Psoas muscle (tissue), 7 donors: ENCODE measurements at regions not wholly inside any gene's neighbourhood (a gene's known extent, or its start where the extent isn't known, plus 50 kb on each side); places are given as distances from the start of the nearest gene placed in this dataset.

Source experiments
- ATAC-seq, 4 donors: fragments of 200-7000 bp; cut with Tn5 transposase; one replicate each; pipeline ENCODE4 v1.9.1; 2020; ENCODE audit warnings: moderate library complexity in 3 of 4, mild to moderate bottlenecking in 2 of 4
- DNase-seq, 2 donors: peaks; one replicate each; pipeline ENCODE4 v3.0.0-alpha.2; 2020
- H3K27ac ChIP-seq: fragments of 200-600 bp; one replicate; pipeline ENCODE4 v1.8.0; 2022
- H3K27me3 ChIP-seq, 3 donors: fragments of 200-600 bp in 1 of 3; one replicate each; pipeline versions ENCODE4 v1.6.1 to v1.8.0; 2013 to 2022; ENCODE audit warnings: low read length in 2 of 3, mild to moderate bottlenecking in 2 of 3, moderate library complexity in 1 of 3; ENCODE audit not compliant: insufficient read depth in 3 of 3
- H3K36me3 ChIP-seq, 2 donors: fragments of 200-600 bp in 1 of 2; one replicate each; pipeline versions ENCODE4 v1.6.1 to v1.8.0; 2013 to 2022; ENCODE audit warnings: low read depth in 1 of 2, mild to moderate bottlenecking in 1 of 2, moderate library complexity in 1 of 2; ENCODE audit not compliant: insufficient read depth in 1 of 2
- H3K4me1 ChIP-seq: fragments of 200-600 bp; one replicate; pipeline ENCODE4 v1.8.0; 2022
- H3K4me3 ChIP-seq: fragments of 200-600 bp; one replicate; pipeline ENCODE4 v1.8.0; 2022; ENCODE audit warnings: mild to moderate bottlenecking
- H3K9me3 ChIP-seq: fragments of 200-600 bp; one replicate; pipeline ENCODE4 v1.8.0; 2022
- CTCF ChIP-seq: fragments of 200-600 bp; IDR thresholded peaks from one replicate; pipeline ENCODE4 v1.8.0; 2022; ENCODE audit warnings: antibody characterized with exemption
- WGBS, 3 donors: extraction: QIAGEN DNeasy Blood & Tissue Kit; methylation state at CpG; one replicate each; pipeline versions ENCODE4 v1.1.6 to v1.1.7; 2013; 5-methylcytosine and 5-hydroxymethylcytosine counted together
- intact Hi-C, 2 donors: fragments of 100-400 bp; cut with DNase I; formaldehyde crosslinking; loops; one replicate each; pipeline versions ENCODE4 v1.11.0 to v1.14.2; 2022
- donor health status: healthy with polysubstance abuse.
- donor health status: DM: no; HTN: no; CAD: no; lungs with moderate emphysema.
- donor health status: Bipolar disorder and iron deficiency.
- donor health status: healthy.
- donor health status: DM: yes; HTN: yes; CAD: no.
- donor health status: DM: no; HTN: no; CAD: no.
- donor health status: DM: yes; HTN: yes; CAD: no.

DNA sequence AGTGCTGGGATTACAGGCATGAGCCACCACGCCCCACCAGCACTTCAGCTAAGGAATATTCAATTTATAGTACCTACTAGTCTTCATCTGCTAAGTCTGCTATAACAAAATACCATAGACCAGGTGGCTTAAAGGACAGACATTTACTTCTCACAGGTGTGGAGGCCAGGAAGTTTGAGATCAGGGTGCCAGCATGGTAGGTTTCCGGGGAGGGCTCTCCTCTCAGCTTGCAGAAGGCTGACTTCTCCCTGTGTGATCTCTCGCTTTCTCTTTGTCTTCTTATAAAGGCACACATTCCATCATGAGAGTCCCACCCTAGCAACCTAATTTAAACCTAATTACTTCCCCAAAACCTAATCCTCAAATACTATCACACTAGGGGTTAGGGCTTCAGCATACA, 433.0 kb downstream of the INSC start:
- Histone ChIP-seq H3K9me3 (no peaks in the 10 kb centered on the region), H3K36me3 (no peaks in the 10 kb centered on the region), H3K4me1 (no peaks in the 10 kb centered on the region), H3K4me3 (no peak overlapping the region), H3K27ac (no peak overlapping the region), H3K27me3 (no peaks in the 10 kb centered on the region)
- WGBS, 3 donors, result 52 to 93% (median 91%) methylated on average over 3 of the region's 3 CpGs
- no peak for TF ChIP-seq CTCF
- no peak for DNase-seq
- intact Hi-C loops, result no loop called here
- ATAC-seq, result no peak

- Histone ChIP-seq H3K9me3 (no peaks in the 10 kb centered on the region), H3K27me3 (no peaks in the 10 kb centered on the region), H3K4me3 (no peak overlapping the region), H3K4me1 (no peaks in the 10 kb centered on the region), H3K36me3 (no peaks in the 10 kb centered on the region), H3K27ac (no peak overlapping the region)
- intact Hi-C loops, result no loop called here
- TF ChIP-seq CTCF, result no peak
- WGBS, 3 donors, result 70 to 82% (median 77%) methylated on average over 4 of the region's 4 CpGs
- DNase-seq, result no peak
- no peak for ATAC-seq
Measured at GRCh38 chr11:15551901-15552851, 437.5 kb downstream of the INSC start.

GRCh38 chr11:15555161-15555560, 440.4 kb downstream of the INSC start:
- WGBS, 3 donors, result 55 to 65% (median 55%) methylated on average over 1 of the region's 1 CpG
- intact Hi-C loops, result no loop called here
- Histone ChIP-seq H3K4me1 (no peaks in the 10 kb centered on the region), H3K27me3 (no peaks in the 10 kb centered on the region), H3K27ac (no peak overlapping the region), H3K36me3 (no peaks in the 10 kb centered on the region), H3K4me3 (no peak overlapping the region), H3K9me3 (no peaks in the 10 kb centered on the region)
- DNase-seq, result no peak
- TF ChIP-seq CTCF, result no peak
- ATAC-seq, result no peak

DNA sequence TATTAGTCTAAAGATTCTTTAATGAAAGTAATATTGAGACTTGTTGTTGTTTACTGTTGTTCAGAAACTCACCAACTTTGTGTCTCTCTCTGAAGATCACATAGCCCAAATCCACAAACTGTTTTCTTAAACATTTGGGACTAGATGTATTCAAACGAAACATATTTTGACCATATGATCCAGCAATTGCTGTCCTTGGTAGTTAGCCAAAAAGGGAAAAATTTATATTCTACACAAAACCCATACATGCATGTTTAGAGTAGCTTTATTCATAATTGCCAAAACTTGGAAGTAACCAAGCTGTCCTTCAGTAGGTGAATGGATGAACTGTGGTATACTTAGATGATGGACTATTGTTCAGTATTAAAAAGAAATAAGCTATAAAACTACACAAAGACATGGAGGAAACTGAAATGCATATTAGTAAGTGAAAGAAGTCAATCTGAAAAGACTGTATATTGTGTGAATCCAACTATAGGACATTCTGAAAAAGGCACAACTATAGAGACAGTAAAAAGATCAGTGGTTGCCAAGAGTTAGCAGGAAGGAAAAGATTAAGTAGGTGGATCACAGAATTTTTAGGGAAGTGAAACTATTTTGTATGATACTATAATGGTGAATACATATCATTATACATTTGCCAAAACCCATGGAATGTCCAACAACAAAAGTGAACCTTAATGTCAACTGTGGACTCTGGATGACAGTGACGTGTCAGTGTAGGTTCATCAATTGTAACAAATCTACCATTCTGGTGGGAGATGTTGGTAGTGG, 442.9 kb downstream of the INSC start:
- intact Hi-C loops, result no loop called here
- WGBS, 3 donors, result 66 to 74% (median 68%) methylated on average over 2 of the region's 2 CpGs
- no peaks in the 10 kb centered on the region for H3K36me3 ChIP-seq

More for the DNA sequence above, 442.9 kb downstream of the INSC start:
- no peak for DNase-seq
- H3K4me3 ChIP-seq, result no peak overlapping the region
- ATAC-seq, result no peak
- no peaks in the 10 kb centered on the region for H3K4me1 ChIP-seq
- no peaks in the 10 kb centered on the region for H3K9me3 ChIP-seq
- TF ChIP-seq CTCF, result no peak
- no peaks in the 10 kb centered on the region for H3K27me3 ChIP-seq
- H3K27ac ChIP-seq, result no peak overlapping the region
